PC-9 (cell line): ENCODE measurements at regions not wholly inside any gene's neighbourhood (a gene's known extent, or its start where the extent isn't known, plus 50 kb on each side); places are given as distances from the start of the nearest gene placed in this dataset.
"Not testable (repeated sequence)": the region's sequence is repeated elsewhere in the genome, so short reads cannot be mapped to it uniquely, and the experiment has no call there.

Source experiments
- CTCF ChIP-seq: fragments of 200-600 bp; sonication (generic); conservative IDR thresholded peaks from 2 replicates; pipeline ENCODE4 v1.6.1; 2017; ENCODE audit warnings: mixed run types, antibody characterized with exemption, mild to moderate bottlenecking, moderate library complexity
- EZH2 ChIP-seq: fragments of 200-600 bp; sonication (generic); IDR thresholded peaks from 2 replicates; pipeline ENCODE4 v1.8.0; 2017; ENCODE audit warnings: antibody characterized with exemption, low read depth

- TF ChIP-seq CTCF, EZH2: not testable (repeated sequence)
Measured at GRCh38 chr4:3620365-3620764, 88.1 kb upstream of the LRPAP1 start.
